ENCODE measurements at regions not wholly inside any gene's neighbourhood (a gene's known extent, or its start where the extent isn't known, plus 50 kb on each side); places are given as distances from the start of the nearest gene placed in this dataset.
A peak's percentile ranks its signal among the peaks of the same experiment; 100 is the strongest.

GRCh38 chr11:95705485-95706124, 84.0 kb downstream of the FAM76B start:
- Histone ChIP-seq H3F3A (ENCODE audit: low read depth) (peaks cover 16% of the 10 kb centered on the region), H3K4me3 (no peak overlapping the region), H3K36me3 (no peaks in the 10 kb centered on the region), H2AFZ (replicated peaks) (peak overlapping the region; percentile 29), H3K9ac (no peak overlapping the region), H3K4me1 (peaks cover 38% of the 10 kb centered on the region), H3K79me2 (ENCODE audit: low read depth) (no peaks in the 10 kb centered on the region), H3K27ac (no peak overlapping the region), H3K27me3 (no peaks in the 10 kb centered on the region), H3K4me2 (peak overlapping the region; percentile 24), H3K9me3 (ENCODE audit: low read depth) (no peaks in the 10 kb centered on the region), H4K20me1 (ENCODE audit: low read depth) (no peaks in the 10 kb centered on the region)
- peak; percentile 92 for DNase-seq (ENCODE audit: low spot score)
- no peaks in the 10 kb centered on the region for H3K9me3 Mint-ChIP-seq
- no peaks in the 10 kb centered on the region for H3K36me3 Mint-ChIP-seq
- H3K27ac Mint-ChIP-seq: no peak overlapping the region
- TF ChIP-seq EZH2 (IDR thresholded peaks at IDR 0.05) (no peak), EZH2phosphoT487 (IDR thresholded peaks at IDR 0.05) (no peak), CTCF (IDR thresholded peaks at IDR 0.05) (peak; percentile 97)
- H3K27me3 Mint-ChIP-seq (ENCODE audit: insufficient read depth, low read depth): peaks cover 4% of the 10 kb centered on the region
- peaks cover 28% of the 10 kb centered on the region for H3K4me1 Mint-ChIP-seq
- H3K4me3 Mint-ChIP-seq: no peak overlapping the region

- H3K79me2 ChIP-seq (ENCODE audit: low read depth): no peaks in the 10 kb centered on the region
- H2AFZ ChIP-seq (replicated peaks): no peak overlapping the region
- Mint-ChIP-seq H3K27me3 (ENCODE audit: insufficient read depth, low read depth) (peaks cover 4% of the 10 kb centered on the region), H3K4me3 (no peak overlapping the region), H3K27ac (no peak overlapping the region), H3K9me3 (no peaks in the 10 kb centered on the region), H3K4me1 (peaks cover 32% of the 10 kb centered on the region), H3K36me3 (no peaks in the 10 kb centered on the region)
- H3K4me2 ChIP-seq: peak overlapping the region; percentile 24
- no peak for TF ChIP-seq EZH2phosphoT487 (IDR thresholded peaks at IDR 0.05)
- no peak for TF ChIP-seq EZH2 (IDR thresholded peaks at IDR 0.05)
- TF ChIP-seq CTCF (IDR thresholded peaks at IDR 0.05): no peak
- no peak overlapping the region for H3K9ac ChIP-seq
- peaks cover 38% of the 10 kb centered on the region for H3K4me1 ChIP-seq
- H4K20me1 ChIP-seq (ENCODE audit: low read depth): no peaks in the 10 kb centered on the region
- H3K27me3 ChIP-seq: no peaks in the 10 kb centered on the region
- H3F3A ChIP-seq (ENCODE audit: low read depth): peaks cover 16% of the 10 kb centered on the region
- no peaks in the 10 kb centered on the region for H3K36me3 ChIP-seq
- no peak overlapping the region for H3K4me3 ChIP-seq
- H3K27ac ChIP-seq: no peak overlapping the region
- no peaks in the 10 kb centered on the region for H3K9me3 ChIP-seq (ENCODE audit: low read depth)
- no peak for DNase-seq (ENCODE audit: low spot score)
These were observed 84.7 kb downstream of the FAM76B start for GRCh38 chr11:95704865-95705264.

GRCh38 chr11:95703049-95703448, 86.5 kb downstream of the FAM76B start:
- TF ChIP-seq CTCF (IDR thresholded peaks at IDR 0.05) (no peak), EZH2phosphoT487 (IDR thresholded peaks at IDR 0.05) (no peak), EZH2 (IDR thresholded peaks at IDR 0.05) (no peak)
- no peak overlapping the region for H3K4me3 ChIP-seq
- H3K36me3 ChIP-seq: no peaks in the 10 kb centered on the region
- H3K27me3 Mint-ChIP-seq (ENCODE audit: insufficient read depth, low read depth): peaks cover 4% of the 10 kb centered on the region
- no peak overlapping the region for H3K4me2 ChIP-seq
- DNase-seq (ENCODE audit: low spot score): no peak
- H3K27ac Mint-ChIP-seq: peak overlapping the region; percentile 6
- H4K20me1 ChIP-seq (ENCODE audit: low read depth): no peaks in the 10 kb centered on the region
- peaks cover 32% of the 10 kb centered on the region for H3K4me1 ChIP-seq
- H3K36me3 Mint-ChIP-seq: no peaks in the 10 kb centered on the region
- H3K27ac ChIP-seq: no peak overlapping the region
- H3K27me3 ChIP-seq: no peaks in the 10 kb centered on the region
- H3F3A ChIP-seq (ENCODE audit: low read depth): peaks cover 9% of the 10 kb centered on the region
- no peak overlapping the region for H3K4me3 Mint-ChIP-seq
- H3K9me3 Mint-ChIP-seq: no peaks in the 10 kb centered on the region
- peak overlapping the region; percentile 46 for H2AFZ ChIP-seq (replicated peaks)
- H3K79me2 ChIP-seq (ENCODE audit: low read depth): no peaks in the 10 kb centered on the region
- H3K4me1 Mint-ChIP-seq: peaks cover 33% of the 10 kb centered on the region
- no peak overlapping the region for H3K9ac ChIP-seq
- H3K9me3 ChIP-seq (ENCODE audit: low read depth): no peaks in the 10 kb centered on the region
